Large intestine (tissue), 3 donors: ENCODE measurements at regions not wholly inside any gene's neighbourhood (a gene's known extent, or its start where the extent isn't known, plus 50 kb on each side); places are given as distances from the start of the nearest gene placed in this dataset.

Source experiments
- DNase-seq, 2 donors: peaks; one replicate each; pipeline versions ENCODE4 v3.0.0 to v3.0.0-alpha.2; 2013
- H3K27ac ChIP-seq: one replicate; pipeline ENCODE4 v1.5.1; 2013; ENCODE audit warnings: low read length
- H3K27me3 ChIP-seq: 2 replicates; pipeline ENCODE4 v1.6.1; 2013; ENCODE audit warnings: low read length; ENCODE audit not compliant: control insufficient read depth, insufficient read depth
- H3K36me3 ChIP-seq: 2 replicates; pipeline ENCODE4 v1.6.1; 2013; ENCODE audit warnings: low read length; ENCODE audit not compliant: control insufficient read depth, insufficient read depth
- H3K4me1 ChIP-seq: one replicate; pipeline ENCODE4 v1.6.1; 2013; ENCODE audit warnings: low read length; ENCODE audit not compliant: control insufficient read depth, insufficient read depth
- H3K4me3 ChIP-seq: one replicate; pipeline ENCODE4 v1.5.1; 2013; ENCODE audit warnings: low read length
- H3K9me3 ChIP-seq: one replicate; pipeline ENCODE4 v1.6.1; 2013; ENCODE audit warnings: mild to moderate bottlenecking, low read depth, low read length, moderate library complexity; ENCODE audit not compliant: control insufficient read depth
- WGBS: methylation state at CpG from one replicate; pipeline ENCODE4 v1.1.5; 2013; ENCODE audit warnings: low lambda C conversion rate; ENCODE audit not compliant: insufficient coverage; 5-methylcytosine and 5-hydroxymethylcytosine counted together

- H3K36me3 ChIP-seq: no peaks in the 10 kb centered on the region
- no peaks in the 10 kb centered on the region for H3K4me1 ChIP-seq
- no peaks in the 10 kb centered on the region for H3K27me3 ChIP-seq
- DNase-seq: no peak
- no peak overlapping the region for H3K27ac ChIP-seq
- WGBS: 100% methylated on average over 4 of the region's 13 CpGs
- H3K9me3 ChIP-seq: no peaks in the 10 kb centered on the region
- no peak overlapping the region for H3K4me3 ChIP-seq
These were observed 728.1 kb upstream of the SOX11 start for GRCh38 chr2:4964001-4964540.

- Histone ChIP-seq H3K27me3 (no peaks in the 10 kb centered on the region), H3K4me1 (no peaks in the 10 kb centered on the region), H3K4me3 (no peak overlapping the region), H3K27ac (no peak overlapping the region), H3K9me3 (no peaks in the 10 kb centered on the region), H3K36me3 (no peaks in the 10 kb centered on the region)
- WGBS: no CpG with 5 or more reads among the region's 16 CpGs
- DNase-seq: no peak
These were observed 727.6 kb upstream of the SOX11 start for GRCh38 chr2:4964579-4964978.

GRCh38 chr2:4965556-4966320, 726.4 kb upstream of the SOX11 start:
- Histone ChIP-seq H3K4me1 (no peaks in the 10 kb centered on the region), H3K9me3 (no peaks in the 10 kb centered on the region), H3K27ac (no peak overlapping the region), H3K27me3 (no peaks in the 10 kb centered on the region), H3K4me3 (no peak overlapping the region), H3K36me3 (no peaks in the 10 kb centered on the region)
- 100% methylated on average over 1 of the region's 6 CpGs for WGBS
- no peak for DNase-seq

GRCh38 chr2:4967206-4967605, 725.0 kb upstream of the SOX11 start:
- H3K27me3 ChIP-seq: no peaks in the 10 kb centered on the region
- WGBS: no CpG with 5 or more reads among the region's 2 CpGs
- no peak for DNase-seq

GRCh38 chr2:4972472-4972871, 719.7 kb upstream of the SOX11 start:
- DNase-seq: no peak
- Histone ChIP-seq H3K36me3 (no peaks in the 10 kb centered on the region), H3K27me3 (no peaks in the 10 kb centered on the region), H3K4me3 (no peak overlapping the region), H3K9me3 (peaks cover 11% of the 10 kb centered on the region), H3K27ac (no peak overlapping the region), H3K4me1 (no peaks in the 10 kb centered on the region)
- no CpG with 5 or more reads among the region's 5 CpGs for WGBS

More at GRCh38 chr2:4967206-4967605, 725.0 kb upstream of the SOX11 start:
- Histone ChIP-seq H3K4me1 (no peaks in the 10 kb centered on the region), H3K4me3 (no peak overlapping the region), H3K27ac (no peak overlapping the region), H3K9me3 (no peaks in the 10 kb centered on the region), H3K36me3 (no peaks in the 10 kb centered on the region)

GRCh38 chr2:4973354-4973753, 718.8 kb upstream of the SOX11 start:
- no peak overlapping the region for H3K4me3 ChIP-seq
- peaks cover 11% of the 10 kb centered on the region for H3K9me3 ChIP-seq
- no peaks in the 10 kb centered on the region for H3K27me3 ChIP-seq
- H3K4me1 ChIP-seq: no peaks in the 10 kb centered on the region
- DNase-seq: no peak
- H3K36me3 ChIP-seq: no peaks in the 10 kb centered on the region
- no peak overlapping the region for H3K27ac ChIP-seq

- Histone ChIP-seq H3K4me1 (no peaks in the 10 kb centered on the region), H3K9me3 (peaks cover 11% of the 10 kb centered on the region), H3K27me3 (no peaks in the 10 kb centered on the region), H3K27ac (no peak overlapping the region), H3K4me3 (no peak overlapping the region), H3K36me3 (no peaks in the 10 kb centered on the region)
- WGBS: no CpG with 5 or more reads among the region's 2 CpGs
- DNase-seq: no peak
These were observed 718.2 kb upstream of the SOX11 start for GRCh38 chr2:4973973-4974372.

- Histone ChIP-seq H3K27me3 (no peaks in the 10 kb centered on the region), H3K27ac (no peak overlapping the region), H3K9me3 (peaks cover 11% of the 10 kb centered on the region), H3K36me3 (no peaks in the 10 kb centered on the region), H3K4me1 (no peaks in the 10 kb centered on the region), H3K4me3 (no peak overlapping the region)
- no CpG with 5 or more reads among the region's 7 CpGs for WGBS
- no peak for DNase-seq
These were observed 715.8 kb upstream of the SOX11 start for GRCh38 chr2:4976407-4976806.

- 87% methylated on average over 3 of the region's 11 CpGs for WGBS
- DNase-seq: no peak
- H3K36me3 ChIP-seq: no peaks in the 10 kb centered on the region
These were observed 713.1 kb upstream of the SOX11 start for GRCh38 chr2:4979111-4979510.

GRCh38 chr2:4980995-4981394, 711.2 kb upstream of the SOX11 start:
- no peak overlapping the region for H3K4me3 ChIP-seq
- 86% methylated on average over 3 of the region's 5 CpGs for WGBS
- no peak for DNase-seq

More at GRCh38 chr2:4979111-4979510, 713.1 kb upstream of the SOX11 start:
- Histone ChIP-seq H3K4me3 (no peak overlapping the region), H3K27ac (no peak overlapping the region), H3K4me1 (no peaks in the 10 kb centered on the region), H3K9me3 (peaks cover under 1% of the 10 kb centered on the region), H3K27me3 (no peaks in the 10 kb centered on the region)

More at GRCh38 chr2:4980995-4981394, 711.2 kb upstream of the SOX11 start:
- no peaks in the 10 kb centered on the region for H3K9me3 ChIP-seq
- no peak overlapping the region for H3K27ac ChIP-seq
- no peaks in the 10 kb centered on the region for H3K27me3 ChIP-seq
- H3K36me3 ChIP-seq: no peaks in the 10 kb centered on the region
- H3K4me1 ChIP-seq: no peaks in the 10 kb centered on the region
